Psoas muscle (tissue), 7 donors: ENCODE measurements at regions not wholly inside any gene's neighbourhood (a gene's known extent, or its start where the extent isn't known, plus 50 kb on each side); places are given as distances from the start of the nearest gene placed in this dataset.

Experiments used
- ATAC-seq, 4 donors: fragments of 200-7000 bp; cut with Tn5 transposase; one replicate each; pipeline ENCODE4 v1.9.1; 2020; ENCODE audit warnings: moderate library complexity in 3 of 4, mild to moderate bottlenecking in 2 of 4
- DNase-seq, 2 donors: peaks; one replicate each; pipeline ENCODE4 v3.0.0-alpha.2; 2020
- H3K27ac ChIP-seq: fragments of 200-600 bp; one replicate; pipeline ENCODE4 v1.8.0; 2022
- H3K27me3 ChIP-seq, 3 donors: fragments of 200-600 bp in 1 of 3; one replicate each; pipeline versions ENCODE4 v1.6.1 to v1.8.0; 2013 to 2022; ENCODE audit warnings: low read length in 2 of 3, mild to moderate bottlenecking in 2 of 3, moderate library complexity in 1 of 3; ENCODE audit not compliant: insufficient read depth in 3 of 3
- H3K36me3 ChIP-seq, 2 donors: fragments of 200-600 bp in 1 of 2; one replicate each; pipeline versions ENCODE4 v1.6.1 to v1.8.0; 2013 to 2022; ENCODE audit warnings: low read depth in 1 of 2, mild to moderate bottlenecking in 1 of 2, moderate library complexity in 1 of 2; ENCODE audit not compliant: insufficient read depth in 1 of 2
- H3K4me1 ChIP-seq: fragments of 200-600 bp; one replicate; pipeline ENCODE4 v1.8.0; 2022
- H3K4me3 ChIP-seq: fragments of 200-600 bp; one replicate; pipeline ENCODE4 v1.8.0; 2022; ENCODE audit warnings: mild to moderate bottlenecking
- H3K9me3 ChIP-seq: fragments of 200-600 bp; one replicate; pipeline ENCODE4 v1.8.0; 2022
- CTCF ChIP-seq: fragments of 200-600 bp; IDR thresholded peaks from one replicate; pipeline ENCODE4 v1.8.0; 2022; ENCODE audit warnings: antibody characterized with exemption
- WGBS, 3 donors: extraction: QIAGEN DNeasy Blood & Tissue Kit; methylation state at CpG; one replicate each; pipeline versions ENCODE4 v1.1.6 to v1.1.7; 2013; 5-methylcytosine and 5-hydroxymethylcytosine counted together
- intact Hi-C, 2 donors: fragments of 100-400 bp; cut with DNase I; formaldehyde crosslinking; loops; one replicate each; pipeline versions ENCODE4 v1.11.0 to v1.14.2; 2022
- donor health status: healthy with polysubstance abuse.
- donor health status: DM: no; HTN: no; CAD: no; lungs with moderate emphysema.
- donor health status: Bipolar disorder and iron deficiency.
- donor health status: healthy.
- donor health status: DM: yes; HTN: yes; CAD: no.
- donor health status: DM: no; HTN: no; CAD: no.
- donor health status: DM: yes; HTN: yes; CAD: no.

- H3K9me3 ChIP-seq, result no peaks in the 10 kb centered on the region
- H3K36me3 ChIP-seq, result no peaks in the 10 kb centered on the region
- intact Hi-C loops, result no loop called here
- DNase-seq (no peak), ATAC-seq (no peak)
- H3K4me3 ChIP-seq, result no peak overlapping the region
- H3K27me3 ChIP-seq, result no peaks in the 10 kb centered on the region
- WGBS, 3 donors, result 88 to 92% (median 92%) methylated on average over 2 of the region's 2 CpGs
- H3K4me1 ChIP-seq, result no peaks in the 10 kb centered on the region
- H3K27ac ChIP-seq, result no peak overlapping the region
- TF ChIP-seq CTCF, result no peak
Measured at GRCh38 chr14:71616013-71616412, 316.2 kb upstream of the RGS6 start.

GRCh38 chr14:71618047-71618446, 314.2 kb upstream of the RGS6 start:
- Histone ChIP-seq H3K36me3 (no peaks in the 10 kb centered on the region), H3K4me1 (no peaks in the 10 kb centered on the region), H3K9me3 (no peaks in the 10 kb centered on the region), H3K27ac (no peak overlapping the region), H3K4me3 (no peak overlapping the region), H3K27me3 (no peaks in the 10 kb centered on the region)
- no peak for DNase-seq
- TF ChIP-seq CTCF, result no peak
- 79 to 86% (median 85%) methylated on average over 3 of the region's 3 CpGs for WGBS, 3 donors
- ATAC-seq, result no peak
- intact Hi-C loops, result no loop called here

- H3K4me3 ChIP-seq, result no peak overlapping the region
- no peak for TF ChIP-seq CTCF
- no peaks in the 10 kb centered on the region for H3K9me3 ChIP-seq
- H3K27me3 ChIP-seq, result no peaks in the 10 kb centered on the region
- ATAC-seq (no peak), DNase-seq (no peak)
- 96 to 97% (median 96%) methylated on average over 5 of the region's 5 CpGs for WGBS, 3 donors
- H3K27ac ChIP-seq, result no peak overlapping the region
- no peaks in the 10 kb centered on the region for H3K4me1 ChIP-seq
- H3K36me3 ChIP-seq, result no peaks in the 10 kb centered on the region
- intact Hi-C loops, result no loop called here
Measured at GRCh38 chr14:71618716-71619115, 313.5 kb upstream of the RGS6 start.

GRCh38 chr14:71619472-71619871, 312.8 kb upstream of the RGS6 start:
- no peaks in the 10 kb centered on the region for H3K27me3 ChIP-seq
- no peak for TF ChIP-seq CTCF
- 92 to 96% (median 94%) methylated on average over 3 of the region's 3 CpGs for WGBS, 3 donors
- intact Hi-C loops, result no loop called here
- H3K4me3 ChIP-seq, result no peak overlapping the region
- no peaks in the 10 kb centered on the region for H3K9me3 ChIP-seq
- no peak overlapping the region for H3K27ac ChIP-seq
- no peaks in the 10 kb centered on the region for H3K4me1 ChIP-seq
- DNase-seq, result no peak
- no peaks in the 10 kb centered on the region for H3K36me3 ChIP-seq
- no peak for ATAC-seq

GRCh38 chr14:71620401-71620800, 311.8 kb upstream of the RGS6 start:
- intact Hi-C loops, result no loop called here
- DNase-seq (no peak), ATAC-seq (no peak)
- Histone ChIP-seq H3K9me3 (no peaks in the 10 kb centered on the region), H3K4me3 (no peak overlapping the region), H3K4me1 (no peaks in the 10 kb centered on the region), H3K27me3 (no peaks in the 10 kb centered on the region), H3K27ac (no peak overlapping the region), H3K36me3 (no peaks in the 10 kb centered on the region)
- no peak for TF ChIP-seq CTCF
- 83 to 93% (median 89%) methylated on average over 2 of the region's 2 CpGs for WGBS, 3 donors
